NOMO-1 (cell line): ENCODE measurements at regions not wholly inside any gene's neighbourhood (a gene's known extent, or its start where the extent isn't known, plus 50 kb on each side); places are given as distances from the start of the nearest gene placed in this dataset.

Experiments
- DNase-seq, 2 experiments: peaks; one replicate each; lab custom pipeline; 2025; ENCODE audit not compliant: unreplicated experiment in 2 of 2; lab: John Stamatoyannopoulos, UW

DNA sequence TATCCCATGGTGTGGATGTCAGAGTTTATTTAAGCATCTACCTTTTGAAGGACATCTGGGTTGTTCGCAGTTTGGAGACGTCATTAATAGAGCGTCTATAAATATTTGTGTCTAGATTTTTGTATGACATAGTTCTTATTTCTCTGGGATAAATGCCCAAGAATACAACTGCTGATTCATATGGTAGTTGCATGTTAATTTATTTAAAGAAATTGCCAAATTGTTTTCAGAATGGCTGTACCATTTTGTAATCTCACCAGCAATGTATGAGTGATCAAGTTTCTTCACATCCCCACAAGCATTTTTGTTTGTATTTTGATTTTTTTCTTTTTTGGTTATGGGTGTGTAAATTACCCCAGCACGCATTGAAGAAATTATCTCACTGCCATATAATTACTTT lies 656.9 kb downstream of the NTRK3 start:
- DNase-seq, result no peak

DNA sequence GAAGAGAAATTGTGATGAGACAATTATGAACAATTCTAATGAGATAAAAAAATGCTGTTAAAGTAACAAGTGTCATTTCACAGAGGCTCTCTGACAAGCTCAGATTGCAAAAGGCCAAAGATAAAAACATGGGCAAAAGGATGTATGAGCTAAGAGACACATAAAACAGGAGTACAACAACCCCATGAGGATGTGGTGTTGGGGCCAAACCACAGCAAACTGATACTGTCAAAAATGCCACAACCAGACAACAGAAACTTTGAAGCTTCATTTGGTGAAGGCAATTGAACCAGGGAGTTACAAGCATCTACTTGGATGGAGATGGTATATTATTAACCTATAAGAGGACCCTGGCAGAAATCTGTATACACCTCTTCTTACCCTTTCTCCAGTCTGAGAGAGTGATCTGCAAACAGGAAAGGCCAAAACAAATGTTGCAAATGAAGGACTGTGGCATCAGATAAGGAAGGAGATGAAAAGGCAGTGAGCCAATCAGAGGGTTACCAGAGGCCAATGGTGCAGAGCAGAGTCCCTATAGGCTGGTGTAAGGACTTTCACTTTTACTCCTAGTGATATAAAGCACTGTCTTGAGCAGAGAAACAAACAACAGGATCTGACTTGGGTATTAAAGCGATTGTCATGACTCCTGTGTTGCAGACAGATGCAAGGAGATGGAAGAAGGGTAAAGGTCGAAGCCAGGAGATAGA lies 659.0 kb downstream of the NTRK3 start:
- peak; percentile 25 to 61 for DNase-seq

DNA sequence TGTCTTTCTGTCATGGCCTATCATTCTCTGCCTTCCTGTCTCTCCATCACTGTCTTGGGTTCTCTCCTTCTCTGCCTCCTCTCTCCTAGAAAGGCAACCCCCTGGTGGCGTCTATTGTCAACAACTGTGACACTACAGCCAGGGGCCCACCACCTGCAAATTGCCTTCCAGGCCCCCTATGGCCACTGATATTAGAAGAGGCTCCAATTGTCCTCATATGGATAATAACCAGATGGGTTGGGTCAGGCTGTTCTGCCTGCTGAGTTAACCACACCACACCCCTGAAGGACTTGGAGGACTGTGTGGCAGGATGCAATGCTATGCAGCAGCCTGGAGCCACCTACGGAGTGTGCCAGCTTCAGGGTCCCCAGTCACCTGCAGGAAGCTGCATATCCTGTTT lies 665.0 kb downstream of the NTRK3 start:
- no peak for DNase-seq

DNA sequence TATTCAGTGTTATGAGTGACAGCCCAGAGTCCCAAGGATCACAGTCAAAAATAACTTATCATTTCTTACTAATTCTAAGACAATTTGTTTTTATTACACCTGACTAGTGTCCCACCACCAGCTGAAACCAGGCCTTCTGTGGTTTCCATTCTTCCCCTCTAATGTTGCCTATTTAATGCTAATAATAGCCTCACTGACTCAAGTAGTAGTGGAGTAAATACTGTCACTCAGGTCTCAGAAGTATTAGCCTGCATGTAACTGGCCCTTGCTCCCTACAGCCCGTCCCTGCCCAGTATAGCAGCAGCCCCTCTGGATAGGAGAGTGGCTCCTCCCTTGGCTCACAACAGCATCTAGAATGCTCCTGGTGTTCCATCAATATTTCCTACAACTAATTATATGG lies 665.5 kb downstream of the NTRK3 start:
- DNase-seq, result no peak

DNA sequence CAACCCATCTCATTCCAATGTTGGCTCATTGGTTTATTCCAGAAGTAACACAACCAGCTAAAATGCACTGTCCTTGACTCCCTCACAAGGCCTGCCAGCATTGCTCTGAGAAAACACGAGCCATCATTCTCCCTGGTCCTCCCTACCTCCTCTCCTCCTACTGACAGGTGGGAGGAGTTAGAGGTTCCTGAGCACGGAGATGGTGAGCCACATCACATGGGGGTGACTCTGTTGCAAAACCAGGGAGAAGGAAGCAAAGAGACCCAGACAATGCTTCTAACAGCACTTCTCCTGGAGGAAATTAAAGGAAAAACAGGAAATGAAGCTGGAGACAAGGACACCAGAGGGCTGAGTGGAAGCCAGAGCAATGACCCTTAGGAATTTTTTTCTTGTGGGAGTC lies 667.4 kb downstream of the NTRK3 start:
- no peak for DNase-seq

DNA sequence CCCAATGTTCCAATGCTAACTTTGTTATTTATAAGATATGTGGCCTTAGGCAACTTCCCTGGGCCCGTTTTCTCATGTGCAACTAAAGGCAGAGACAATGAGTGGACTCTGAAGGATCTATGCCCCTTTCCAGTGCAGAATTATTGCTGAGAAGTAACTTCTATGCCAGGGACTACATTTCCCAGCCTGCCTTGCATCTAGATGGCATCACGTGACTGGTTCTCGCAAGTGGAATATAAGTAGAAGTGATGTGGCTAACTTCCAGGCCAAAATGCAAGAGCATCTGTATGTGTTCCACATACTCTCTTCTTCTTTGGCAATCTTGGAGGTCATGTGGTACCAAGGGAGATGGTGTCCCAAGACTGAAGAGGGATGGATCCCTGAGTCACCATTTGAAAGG lies 674.4 kb downstream of the NTRK3 start:
- no peak for DNase-seq

DNA sequence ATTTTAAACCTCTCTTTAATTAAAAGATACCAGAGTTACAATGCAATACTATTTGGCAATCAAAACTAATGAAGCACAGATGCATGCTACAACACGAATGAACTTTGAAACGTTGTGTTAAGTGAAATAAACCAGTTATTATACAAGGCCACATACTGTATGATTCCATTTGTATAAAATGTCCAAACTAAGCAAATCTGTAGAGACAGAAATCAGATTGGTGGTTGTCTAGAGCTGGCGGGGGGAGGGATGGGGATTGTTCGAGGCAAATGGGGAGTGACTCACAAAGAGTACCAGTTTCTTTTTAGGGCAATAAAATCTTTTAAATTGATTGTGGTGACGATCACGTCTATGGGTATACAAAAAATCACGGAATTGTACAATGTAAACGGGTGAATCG lies 677.0 kb downstream of the NTRK3 start:
- DNase-seq, result no peak

DNA sequence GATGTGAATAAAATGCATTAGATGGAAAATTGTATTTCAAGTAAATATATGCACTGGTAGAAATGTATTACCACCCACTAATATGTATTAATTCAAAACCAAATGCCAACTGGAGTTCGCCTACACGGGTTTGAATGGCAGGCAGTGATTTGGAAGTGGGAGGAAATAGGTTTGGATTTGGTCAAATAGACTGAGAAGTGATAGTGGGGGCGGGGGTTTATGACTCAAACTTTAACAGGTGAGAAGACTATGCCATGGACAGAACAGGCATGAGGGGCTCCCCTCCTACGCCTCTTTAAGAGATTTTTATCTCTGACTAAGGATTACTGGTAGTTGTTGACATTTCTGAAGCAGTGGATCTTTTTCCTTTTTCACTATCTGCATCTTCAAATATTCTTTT lies 677.8 kb downstream of the NTRK3 start:
- no peak for DNase-seq

DNA sequence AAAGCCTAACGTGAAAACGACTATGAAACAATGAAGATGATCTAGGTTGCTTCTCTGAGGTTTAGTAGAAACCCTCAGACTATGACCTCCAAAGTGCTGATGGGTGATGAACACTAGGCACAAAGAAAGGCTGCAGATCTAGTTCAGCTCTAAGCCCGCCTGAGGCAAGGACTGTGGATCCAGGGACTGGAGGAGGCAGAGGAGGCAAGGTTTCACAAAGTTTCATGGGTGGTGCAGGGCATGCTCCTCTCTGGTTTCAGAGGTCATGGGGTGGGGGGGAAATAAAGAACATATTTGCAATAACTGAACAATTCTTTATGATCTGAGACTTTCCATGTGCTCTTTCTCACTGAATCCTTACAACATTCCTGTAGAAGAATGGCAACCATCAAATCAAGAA lies 679.2 kb downstream of the NTRK3 start:
- no peak for DNase-seq

DNA sequence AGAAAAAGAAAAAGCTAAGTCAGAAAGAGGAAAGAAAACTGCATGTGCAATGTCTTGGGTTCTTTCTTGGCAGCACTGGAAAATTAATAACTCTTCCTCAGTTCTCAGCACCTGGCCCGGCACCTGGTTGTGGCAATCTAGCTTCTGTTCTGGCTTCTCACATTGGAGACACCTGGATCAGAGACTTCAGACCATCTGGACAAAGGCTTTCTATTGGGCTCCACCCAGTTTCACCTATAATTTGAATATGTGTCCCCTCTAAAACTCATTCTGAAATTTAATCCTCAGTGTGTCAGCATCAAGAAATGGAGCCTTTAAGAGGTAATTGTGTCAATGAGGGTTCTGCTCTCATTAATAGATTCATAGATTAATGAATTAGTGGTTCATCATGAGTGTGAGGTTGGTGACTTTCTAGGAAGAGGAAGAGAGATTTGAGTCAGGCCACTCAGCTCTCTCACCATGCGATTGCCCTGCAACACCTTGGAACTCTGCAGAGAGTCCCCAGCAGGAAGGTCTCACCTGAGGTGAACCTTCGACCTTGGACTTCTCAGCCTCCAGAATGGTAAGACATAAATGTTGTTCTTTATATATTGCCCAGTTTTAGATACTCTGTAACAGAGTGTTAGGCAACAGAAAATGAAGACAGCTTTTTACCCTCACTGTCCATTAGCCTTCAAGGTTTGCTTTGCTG lies 679.9 kb downstream of the NTRK3 start:
- no peak for DNase-seq

DNA sequence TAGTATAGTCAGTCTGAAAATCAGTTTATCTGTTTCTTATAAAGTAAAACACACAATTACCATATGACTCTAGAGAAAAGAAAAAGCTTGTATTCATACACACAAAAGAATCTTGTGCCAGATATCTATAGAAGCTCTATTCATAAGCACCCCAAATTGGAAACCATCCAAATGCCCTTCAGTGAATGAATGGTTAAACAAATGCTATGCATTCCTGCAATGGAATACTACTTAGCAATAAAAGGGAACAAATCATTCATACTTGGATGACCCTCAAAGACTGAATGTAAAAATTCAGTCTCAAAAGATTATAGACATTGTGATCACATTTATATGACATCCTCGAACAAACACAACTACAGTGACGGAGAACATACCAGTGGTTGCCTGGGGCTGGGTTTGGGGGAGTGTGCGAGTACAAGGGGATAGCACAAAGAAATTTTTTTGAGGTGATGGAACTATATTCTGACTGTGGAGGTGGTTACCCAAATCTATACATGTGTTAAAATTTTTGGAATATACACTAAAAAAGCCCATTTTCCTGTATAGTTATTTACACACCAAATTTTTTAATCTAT lies 680.6 kb downstream of the NTRK3 start:
- no peak for DNase-seq

DNA sequence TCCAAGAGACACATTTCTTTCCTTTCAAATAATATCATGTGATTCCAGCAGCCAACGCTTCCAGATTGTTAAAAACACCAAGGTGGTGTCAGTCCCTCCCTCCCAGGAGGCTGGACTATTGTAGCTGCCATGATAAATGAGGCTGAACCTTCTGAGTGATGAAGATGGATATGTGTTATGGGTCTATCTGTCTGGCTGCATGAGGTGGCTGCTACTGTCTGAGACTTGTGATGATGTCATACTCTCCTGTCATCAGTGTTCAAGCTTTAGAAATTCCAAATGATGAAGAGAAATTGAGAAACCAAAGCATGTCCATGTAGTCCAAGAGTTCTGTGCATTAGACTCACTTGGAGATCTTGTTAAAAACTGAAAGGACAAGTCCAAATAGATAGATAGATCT lies 683.0 kb downstream of the NTRK3 start:
- no peak for DNase-seq

DNA sequence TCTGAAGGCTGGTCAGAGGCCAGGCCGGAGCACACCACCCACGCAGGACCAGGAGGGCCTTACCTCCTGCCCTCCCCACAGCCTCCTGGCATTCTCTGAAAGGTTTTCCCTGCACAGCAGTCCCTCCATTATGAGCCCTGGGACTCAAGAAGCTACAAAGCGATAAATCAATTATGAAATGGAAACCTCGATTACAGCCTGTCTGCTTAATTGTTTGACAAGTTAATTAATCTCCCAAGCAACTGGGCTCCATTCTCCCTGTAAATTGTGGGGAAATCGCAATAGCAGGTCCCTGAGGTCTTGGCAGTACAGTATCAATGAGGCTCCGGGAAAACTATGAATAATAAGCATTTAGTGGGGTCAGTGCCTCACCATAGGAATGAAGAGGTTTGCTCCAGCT lies 683.5 kb downstream of the NTRK3 start:
- no peak for DNase-seq

DNA sequence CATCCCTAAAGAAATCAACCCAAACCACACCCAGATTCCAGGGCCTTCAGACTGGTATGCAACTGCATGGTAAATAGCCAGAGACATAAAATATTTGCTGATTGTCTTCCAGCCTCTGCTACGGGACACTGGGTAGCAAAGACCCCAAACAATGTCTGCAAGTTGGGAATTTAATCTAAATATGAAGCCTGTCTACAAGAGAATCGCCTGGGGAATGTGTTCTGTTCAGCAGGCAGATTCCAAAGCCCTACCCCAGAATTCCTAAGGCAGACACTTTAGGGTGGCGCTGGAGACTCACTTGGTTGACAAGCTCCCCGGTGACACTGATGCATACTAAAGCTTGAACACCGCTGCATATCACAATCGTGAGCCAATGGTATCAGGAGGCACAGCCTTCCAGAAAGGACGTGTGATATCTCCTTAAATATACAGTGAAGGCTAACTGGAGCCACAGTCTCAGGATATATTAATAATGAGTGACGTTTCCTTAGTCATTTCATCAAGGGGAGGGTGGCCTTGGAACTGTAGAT lies 684.1 kb downstream of the NTRK3 start:
- DNase-seq, result no peak

DNA sequence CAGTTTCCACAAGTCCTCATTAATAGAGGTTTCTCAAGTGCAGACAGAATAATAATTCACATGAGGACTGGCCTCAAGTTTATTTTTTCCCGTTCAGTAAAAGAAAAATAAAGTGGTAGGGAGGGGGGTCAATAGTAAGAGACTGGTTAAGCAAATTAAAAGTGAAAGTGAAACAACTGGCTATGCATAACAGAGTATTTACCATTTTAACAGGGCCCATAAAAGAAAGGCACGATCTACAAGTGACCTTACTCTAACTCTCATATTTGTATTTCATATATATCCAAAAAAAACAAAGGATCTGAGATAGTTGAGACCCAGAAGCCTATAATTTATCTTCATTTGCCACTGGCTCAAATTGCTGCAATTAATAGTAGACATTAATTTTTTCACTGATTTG lies 686.3 kb downstream of the NTRK3 start:
- DNase-seq, result peak in 1 of 2 experiments; percentile 3

DNA sequence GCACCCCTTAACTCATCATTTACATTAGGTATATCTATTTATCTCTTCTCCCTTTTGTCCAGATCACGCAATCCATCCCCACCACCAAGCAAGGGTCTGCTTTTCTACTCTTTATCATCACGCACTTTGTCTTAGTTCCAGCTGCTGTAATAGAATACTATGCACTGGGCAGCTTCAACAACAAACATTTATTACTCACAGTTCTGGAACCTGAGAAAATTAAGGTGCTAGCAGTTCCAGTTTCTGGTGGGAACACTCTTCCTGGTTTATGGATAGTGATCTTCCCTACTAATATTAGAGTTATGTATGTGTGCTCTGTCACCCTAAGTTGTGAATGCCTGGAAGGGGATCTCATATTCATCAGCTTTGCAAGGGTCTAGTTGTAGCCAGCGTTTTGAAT lies 687.0 kb downstream of the NTRK3 start:
- no peak for DNase-seq

DNA sequence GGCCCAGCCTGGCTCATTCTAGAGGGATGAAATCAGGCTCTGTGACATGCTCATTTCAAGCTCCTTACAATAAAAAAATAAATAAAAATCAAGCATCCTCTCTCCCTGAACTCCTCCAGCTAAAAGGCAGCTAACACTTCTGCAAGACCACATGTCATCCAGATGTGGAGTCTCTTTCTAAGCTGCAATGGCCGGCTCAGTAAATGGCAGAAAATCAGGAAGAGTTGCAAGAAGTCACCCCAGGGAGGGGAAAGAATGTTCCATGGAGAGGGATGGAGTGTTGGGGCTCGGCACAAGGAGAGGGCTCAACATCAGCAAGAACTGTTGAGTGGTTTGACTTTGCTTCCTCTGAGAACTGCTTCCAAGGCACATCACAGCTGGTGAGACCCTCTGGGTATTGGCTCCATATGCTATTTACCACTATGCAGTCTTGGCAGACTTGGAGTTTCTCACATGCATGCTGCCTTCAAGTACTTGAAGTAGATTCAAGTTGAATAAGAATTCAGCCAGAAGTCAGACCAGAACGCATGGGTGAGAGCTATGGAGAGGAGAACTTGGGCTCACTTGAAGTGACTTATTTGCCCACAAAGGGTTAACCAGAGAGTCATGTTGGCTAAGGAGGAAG lies 689.0 kb downstream of the NTRK3 start:
- DNase-seq, result no peak

DNA sequence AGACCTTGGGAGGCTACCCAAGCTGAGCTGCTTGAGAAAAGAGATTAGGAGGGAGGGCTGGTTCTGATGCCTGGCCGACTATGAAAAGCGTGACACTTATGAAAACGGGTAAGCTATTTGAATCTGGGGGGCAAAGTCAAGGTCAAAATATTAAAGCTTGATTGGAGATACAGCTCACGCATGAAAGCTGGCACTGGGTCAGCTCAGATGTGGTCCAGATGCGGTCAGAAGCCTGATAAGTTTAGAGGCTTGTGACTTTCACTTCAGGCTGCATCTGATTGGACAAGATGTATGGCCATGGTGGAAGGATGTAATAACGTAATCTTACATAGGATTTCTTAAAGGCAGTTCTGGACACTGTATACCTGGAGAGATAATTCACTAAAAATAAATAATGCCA lies 690.3 kb downstream of the NTRK3 start:
- DNase-seq, result no peak

DNA sequence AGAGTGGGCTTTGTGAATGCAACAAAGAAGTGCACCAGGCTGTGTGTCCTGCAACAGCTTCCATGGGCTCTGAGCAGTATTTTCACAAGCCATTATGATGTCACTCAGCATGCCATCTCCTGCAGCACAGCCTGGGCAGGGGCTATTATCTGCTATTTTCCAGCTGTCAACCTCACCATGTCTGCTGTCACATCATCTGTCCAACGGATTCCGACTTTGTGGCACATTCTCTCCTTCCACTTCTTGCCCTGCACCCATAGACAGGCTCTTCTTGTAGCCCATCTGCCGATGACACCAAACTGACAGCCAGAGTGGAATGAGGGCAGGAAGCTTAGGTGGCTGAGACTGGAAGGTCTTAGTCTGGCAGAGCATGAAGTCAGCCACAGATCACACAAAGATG lies 691.9 kb downstream of the NTRK3 start:
- no peak for DNase-seq

DNA sequence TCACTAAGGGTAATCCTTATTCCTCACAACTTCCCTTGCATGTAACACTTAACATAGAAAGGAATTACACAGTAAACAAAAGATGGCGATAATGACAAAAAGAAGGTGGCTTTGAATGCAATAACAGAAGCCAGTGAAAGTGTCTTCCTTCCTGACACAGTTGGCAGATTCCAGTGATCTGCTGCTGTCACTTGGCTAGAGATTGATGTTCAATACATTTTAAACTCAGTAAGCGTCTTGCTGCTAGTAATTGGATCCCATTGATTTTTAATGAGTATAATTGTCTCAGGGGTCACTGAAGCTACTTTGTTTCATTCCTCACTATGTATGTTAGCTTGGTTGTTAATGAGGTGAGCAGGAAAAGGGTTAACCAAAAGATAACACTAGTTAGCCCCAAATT lies 692.7 kb downstream of the NTRK3 start:
- no peak for DNase-seq

DNA sequence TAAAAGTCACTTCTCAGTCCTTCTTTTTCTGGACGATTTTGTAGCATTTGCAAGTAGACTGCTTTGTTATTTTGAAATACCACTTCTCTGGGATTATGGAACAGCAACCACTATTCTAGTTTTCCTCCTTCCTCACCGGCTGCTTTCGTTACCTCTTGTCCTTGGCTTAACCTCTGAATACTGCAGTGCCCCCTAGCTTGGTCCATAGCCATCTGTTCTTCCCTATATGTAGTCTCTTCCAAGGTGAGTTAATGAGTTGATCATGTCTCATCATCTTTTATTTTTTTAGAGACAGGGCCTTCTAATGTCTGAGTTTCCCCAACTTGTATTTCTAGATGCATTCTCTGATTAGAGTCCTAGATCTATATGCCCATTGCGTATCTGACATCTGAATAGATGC lies 694.3 kb downstream of the NTRK3 start:
- DNase-seq, result no peak

DNA sequence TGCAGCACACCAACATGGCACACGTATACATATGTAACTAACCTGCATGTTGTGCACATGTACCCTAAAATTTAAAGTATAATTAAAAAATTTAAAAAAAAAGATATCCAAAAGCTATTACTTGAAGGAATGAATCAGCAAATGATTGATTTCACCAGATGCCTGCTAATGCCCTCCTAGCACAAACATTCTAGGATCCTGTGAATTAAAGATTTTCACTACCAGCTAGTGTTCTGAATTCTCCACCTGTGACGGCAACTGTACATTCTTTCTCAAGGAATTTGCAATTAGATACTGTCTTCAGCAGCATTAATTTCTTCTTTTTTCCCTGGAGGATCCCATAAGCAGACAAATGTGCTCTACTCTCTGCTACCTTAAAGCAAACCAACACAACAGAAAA lies 694.9 kb downstream of the NTRK3 start:
- DNase-seq, result no peak
